Endothelial cell of umbilical vein (primary cell): ENCODE measurements at regions not wholly inside any gene's neighbourhood (a gene's known extent, or its start where the extent isn't known, plus 50 kb on each side); places are given as distances from the start of the nearest gene placed in this dataset.

ENCODE experiments used
- BruUV-seq: library from RNA; stranded (reverse); fragments of 400-500 nt; replicated peaks from 2 replicates; lab custom pipeline; 2021; lab: Mats Ljungman, UMichigan
- CTCF ChIA-PET: fragments of 300-600, 350-600 bp; sonication (Branson Sonifier 250); formaldehyde crosslinking; loops from one replicate; lab custom pipeline; 2021; ENCODE audit warnings: antibody characterized with exemption, inconsistent platforms; lab: Charles Lee
- POLR2A ChIA-PET: fragments of 300-600, 350-600 bp; sonication (Branson Sonifier 250); formaldehyde crosslinking; loops from one replicate; lab custom pipeline; 2021; ENCODE audit warnings: antibody characterized with exemption, inconsistent platforms; lab: Charles Lee
- DNase-seq: peaks from one replicate; pipeline ENCODE4 v3.0.0-alpha.2; 2011; ENCODE audit warnings: low read depth, low spot score
- FAIRE-seq: peaks from 2 replicates; lab custom pipeline; 2011; peaks lifted over from hg19 to GRCh38; lab: Jason Lieb, UNC
- H2AFZ ChIP-seq: 2 replicates; pipeline ENCODE4 v1.6.0; 2012; ENCODE audit warnings: low read depth, low read length, control low read depth, inconsistent platforms
- H3K27ac ChIP-seq: 2 replicates; pipeline ENCODE4 v1.5.1; 2011; ENCODE audit warnings: low read depth, mild to moderate bottlenecking, control low read depth, low read length, moderate library complexity; ENCODE audit not compliant: insufficient read depth
- H3K27me3 ChIP-seq, 2 experiments: 2 replicates each; pipeline versions ENCODE4 v1.6.0 to v1.6.1; 2011; ENCODE audit warnings: low read length in 2 of 2, mixed read lengths in 1 of 2; ENCODE audit not compliant: control insufficient read depth in 2 of 2, insufficient read depth in 2 of 2
- H3K36me3 ChIP-seq, 2 experiments: 2 replicates in 1 of 2; 3 replicates in 1 of 2; pipeline ENCODE4 v1.5.1; 2011; ENCODE audit warnings: low read length in 2 of 2, mild to moderate bottlenecking in 1 of 2, moderate library complexity in 1 of 2; ENCODE audit not compliant: control insufficient read depth in 2 of 2, insufficient read depth in 2 of 2; ENCODE audit errors: extremely low read depth in 1 of 2
- H3K4me1 ChIP-seq: 3 replicates; pipeline ENCODE4 v1.5.1; 2011; ENCODE audit warnings: mild to moderate bottlenecking, low read length; ENCODE audit not compliant: control insufficient read depth, insufficient read depth; ENCODE audit errors: extremely low read depth
- H3K4me2 ChIP-seq: 2 replicates; pipeline ENCODE4 v1.6.1; 2011; ENCODE audit warnings: low read length, control low read depth, mixed read lengths; ENCODE audit not compliant: insufficient read depth
- H3K4me3 ChIP-seq, 3 experiments: fragments of 200-600 bp in 1 of 3; sonication (generic), shearing (Covaris generic) in 1 of 3; replicated peaks in 1 of 3; 2 replicates each; pipeline ENCODE4 v1.5.1; 2011 to 2016; ENCODE audit warnings: control low read depth in 3 of 3, low read length in 3 of 3, mild to moderate bottlenecking in 2 of 3, inconsistent platforms in 1 of 3, low read depth in 1 of 3, moderate library complexity in 1 of 3; ENCODE audit not compliant: insufficient read depth in 1 of 3
- H3K79me2 ChIP-seq: 2 replicates; pipeline ENCODE4 v1.6.0; 2012; ENCODE audit warnings: low read length, inconsistent platforms; ENCODE audit not compliant: control insufficient read depth, insufficient read depth
- H3K9ac ChIP-seq: replicated peaks from 2 replicates; pipeline ENCODE3; 2011; ENCODE audit warnings: low read length, control low read depth; ENCODE audit not compliant: insufficient read depth; ENCODE audit errors: extremely low read depth
- H3K9me1 ChIP-seq: replicated peaks from 3 replicates; pipeline ENCODE4 v1.6.0; 2011; ENCODE audit warnings: mild to moderate bottlenecking, low read length; ENCODE audit not compliant: control insufficient read depth, insufficient read depth; ENCODE audit errors: extremely low read depth
- H3K9me3 ChIP-seq: replicated peaks from 2 replicates; pipeline ENCODE4 v1.5.1; 2012; ENCODE audit warnings: low read length, inconsistent platforms; ENCODE audit not compliant: control insufficient read depth, insufficient read depth
- H4K20me1 ChIP-seq: replicated peaks from 2 replicates; pipeline ENCODE3; 2011; ENCODE audit warnings: mild to moderate bottlenecking, low read length; ENCODE audit not compliant: control insufficient read depth, insufficient read depth; ENCODE audit errors: extremely low read depth
- EZH2 ChIP-seq: IDR thresholded peaks from 2 replicates; pipeline ENCODE4 v1.6.1; 2012; ENCODE audit warnings: borderline replicate concordance, low read depth, mild to moderate bottlenecking, moderate library complexity, low read length, inconsistent platforms; ENCODE audit not compliant: severe bottlenecking
- FOS ChIP-seq: IDR thresholded peaks from 2 replicates; pipeline ENCODE4 v1.6.1; 2011; ENCODE audit warnings: mild to moderate bottlenecking, low read length, moderate library complexity, borderline replicate concordance; ENCODE audit not compliant: insufficient read depth
- GATA2 ChIP-seq: IDR thresholded peaks from 2 replicates; pipeline ENCODE4 v1.7.0; 2011; ENCODE audit warnings: low read depth, mild to moderate bottlenecking, moderate library complexity, mixed read lengths, low read length; ENCODE audit not compliant: insufficient read length, insufficient read depth
- JUN ChIP-seq: IDR thresholded peaks from 2 replicates; pipeline ENCODE4 v1.6.1; 2011; ENCODE audit warnings: borderline replicate concordance, low read depth; ENCODE audit not compliant: insufficient read length, insufficient read depth
- MYC ChIP-seq: IDR thresholded peaks from one replicate; pipeline ENCODE4 v1.6.1; 2011; ENCODE audit warnings: mild to moderate bottlenecking, low read depth, low read length
- POLR2A ChIP-seq: IDR thresholded peaks from 2 replicates; pipeline ENCODE4 v1.6.1; 2012; ENCODE audit warnings: low read depth, mild to moderate bottlenecking, control low read depth, low read length
- POLR2AphosphoS5 ChIP-seq: IDR thresholded peaks from 2 replicates; pipeline ENCODE4 v1.6.1; 2012; ENCODE audit warnings: low read depth, mild to moderate bottlenecking, control low read depth, low read length, moderate library complexity; ENCODE audit not compliant: insufficient read depth
- dilution Hi-C: fragments of 300-500 bp; cut with MboI; formaldehyde crosslinking; loops from one replicate; pipeline ENCODE4 v1.15.0; 2019; ENCODE audit warnings: low sequenced_read_pairs; ENCODE audit not compliant: extremely low pct_ligation_motif_present
- intact Hi-C: fragments of 100-400 bp; cut with micrococcal nuclease; formaldehyde crosslinking; loops from one replicate; pipeline ENCODE4 v1.10.0; 2022
- TF ChIP-seq, protein P1 (sequence below): IDR thresholded peaks from 2 replicates; pipeline ENCODE4 v1.6.1; 2011; ENCODE audit not compliant: insufficient read depth, insufficient read length
- TF ChIP-seq, protein P2 (sequence below), 2 donors: IDR thresholded peaks; 1 replicate in 1 of 2; 2 replicates in 1 of 2; pipeline ENCODE4 v1.5.1; 2011; ENCODE audit warnings: low read length in 2 of 2, mild to moderate bottlenecking in 2 of 2, moderate library complexity in 2 of 2, control low read depth in 1 of 2, inconsistent platforms in 1 of 2, low read depth in 1 of 2; ENCODE audit not compliant: insufficient read depth in 1 of 2; ENCODE audit errors: extremely low read depth in 1 of 2

DNA sequence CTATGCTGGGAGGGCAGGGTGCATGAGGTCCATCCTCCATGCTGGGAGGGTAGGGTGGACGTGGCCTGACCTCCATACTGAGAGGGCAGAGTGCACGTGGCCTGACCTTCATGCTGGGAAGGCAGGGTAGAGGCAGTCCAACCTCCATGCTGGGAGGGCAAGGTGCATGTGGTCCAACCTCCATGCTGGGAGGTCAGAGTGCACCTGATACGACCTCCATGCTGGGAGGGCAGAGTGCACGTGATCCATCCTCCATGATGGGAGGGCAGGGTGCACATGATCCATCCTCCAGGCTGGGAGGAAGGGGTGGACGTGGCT lies 622.2 kb downstream of the BRD1 start:
- Histone ChIP-seq H2AFZ (no peak overlapping the region), H3K9ac (no peak overlapping the region), H3K4me3 (no peak overlapping the region), H3K4me2 (no peak overlapping the region), H3K79me2 (no peaks in the 10 kb centered on the region), H3K27me3 (no peaks in the 10 kb centered on the region), H3K36me3 (no peaks in the 10 kb centered on the region), H3K9me3 (peaks cover 15% of the 10 kb centered on the region), H3K4me1 (no peaks in the 10 kb centered on the region), H3K9me1 (no peaks in the 10 kb centered on the region), H4K20me1 (no peaks in the 10 kb centered on the region), H3K27ac (no peak overlapping the region)
- intact Hi-C loops (no loop called here), dilution Hi-C loops (no loop called here)
- ChIA-PET POLR2A (no interaction called here), CTCF (no interaction called here)
- FAIRE-seq: no peak
- TF ChIP-seq FOS (no peak), JUN (no peak), POLR2A (no peak), GATA2 (no peak), EZH2 (no peak), MYC (no peak), POLR2AphosphoS5 (no peak)
- TF ChIP-seq, protein P1, sequence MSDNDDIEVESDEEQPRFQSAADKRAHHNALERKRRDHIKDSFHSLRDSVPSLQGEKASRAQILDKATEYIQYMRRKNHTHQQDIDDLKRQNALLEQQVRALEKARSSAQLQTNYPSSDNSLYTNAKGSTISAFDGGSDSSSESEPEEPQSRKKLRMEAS: no peak
- TF ChIP-seq, protein P2, sequence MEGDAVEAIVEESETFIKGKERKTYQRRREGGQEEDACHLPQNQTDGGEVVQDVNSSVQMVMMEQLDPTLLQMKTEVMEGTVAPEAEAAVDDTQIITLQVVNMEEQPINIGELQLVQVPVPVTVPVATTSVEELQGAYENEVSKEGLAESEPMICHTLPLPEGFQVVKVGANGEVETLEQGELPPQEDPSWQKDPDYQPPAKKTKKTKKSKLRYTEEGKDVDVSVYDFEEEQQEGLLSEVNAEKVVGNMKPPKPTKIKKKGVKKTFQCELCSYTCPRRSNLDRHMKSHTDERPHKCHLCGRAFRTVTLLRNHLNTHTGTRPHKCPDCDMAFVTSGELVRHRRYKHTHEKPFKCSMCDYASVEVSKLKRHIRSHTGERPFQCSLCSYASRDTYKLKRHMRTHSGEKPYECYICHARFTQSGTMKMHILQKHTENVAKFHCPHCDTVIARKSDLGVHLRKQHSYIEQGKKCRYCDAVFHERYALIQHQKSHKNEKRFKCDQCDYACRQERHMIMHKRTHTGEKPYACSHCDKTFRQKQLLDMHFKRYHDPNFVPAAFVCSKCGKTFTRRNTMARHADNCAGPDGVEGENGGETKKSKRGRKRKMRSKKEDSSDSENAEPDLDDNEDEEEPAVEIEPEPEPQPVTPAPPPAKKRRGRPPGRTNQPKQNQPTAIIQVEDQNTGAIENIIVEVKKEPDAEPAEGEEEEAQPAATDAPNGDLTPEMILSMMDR (IDR thresholded peaks at IDR 0.05; ENCODE audit: extremely low read depth in 1 of 2, insufficient read depth in 1 of 2, low read depth in 1 of 2, low read length in 2 of 2): no peak
- no peak for DNase-seq
- BruUV-seq: no TSS peak
